Duodenal mucosa (tissue), 2 donors: ENCODE measurements at regions not wholly inside any gene's neighbourhood (a gene's known extent, or its start where the extent isn't known, plus 50 kb on each side); places are given as distances from the start of the nearest gene placed in this dataset.

Experiments
- H3K27ac ChIP-seq: one replicate; pipeline ENCODE4 v1.7.0; 2013; ENCODE audit warnings: low read depth, low read length
- H3K27me3 ChIP-seq, 2 donors: one replicate each; pipeline ENCODE4 v1.7.0; 2013; ENCODE audit warnings: low read length in 2 of 2, control low read depth in 1 of 2; ENCODE audit not compliant: insufficient read depth in 2 of 2, control insufficient read depth in 1 of 2
- H3K36me3 ChIP-seq, 2 donors: one replicate each; pipeline ENCODE4 v1.7.0; 2013; ENCODE audit warnings: low read length in 2 of 2, control low read depth in 1 of 2; ENCODE audit not compliant: insufficient read depth in 2 of 2, control insufficient read depth in 1 of 2
- H3K4me1 ChIP-seq, 2 donors: one replicate each; pipeline ENCODE4 v1.7.0; 2013; ENCODE audit warnings: low read length in 2 of 2, control low read depth in 1 of 2; ENCODE audit not compliant: insufficient read depth in 2 of 2, control insufficient read depth in 1 of 2
- H3K4me3 ChIP-seq, 2 donors: one replicate each; pipeline ENCODE4 v1.7.0; 2013; ENCODE audit warnings: low read length in 2 of 2, low read depth in 1 of 2
- H3K9ac ChIP-seq, 2 donors: one replicate each; pipeline ENCODE4 v1.7.0; 2013; ENCODE audit warnings: low read length in 2 of 2, low read depth in 1 of 2
- H3K9me3 ChIP-seq, 2 donors: one replicate each; pipeline ENCODE4 v1.7.0; 2013; ENCODE audit warnings: low read length in 2 of 2, control low read depth in 1 of 2; ENCODE audit not compliant: control insufficient read depth in 1 of 2

DNA sequence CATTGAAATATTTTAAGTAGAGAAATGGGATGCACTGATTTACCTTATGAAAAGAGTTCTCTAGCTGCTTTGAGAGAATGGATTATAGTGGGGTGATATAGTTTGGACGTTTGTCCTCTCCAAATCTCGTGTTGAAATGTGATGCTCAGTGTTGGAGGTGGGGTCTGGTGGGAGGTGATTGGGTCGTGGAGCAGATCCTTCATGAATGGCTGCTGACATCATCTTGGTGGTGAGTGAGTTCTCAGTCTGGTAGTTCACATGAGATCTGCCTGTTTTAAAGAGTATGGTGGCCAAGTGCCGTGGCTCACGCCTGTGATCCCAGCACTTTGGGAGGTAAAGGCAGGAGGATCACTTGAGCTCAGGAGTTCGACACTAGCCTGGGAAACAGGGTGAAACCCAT lies 58.7 kb upstream of the SH3RF3 start:
- no peak overlapping the region for H3K27ac ChIP-seq
- no peaks in the 10 kb centered on the region for H3K27me3 ChIP-seq
- no peaks in the 10 kb centered on the region for H3K9me3 ChIP-seq
- no peak overlapping the region for H3K9ac ChIP-seq
- H3K4me1 ChIP-seq, result peaks cover 29 to 31% of the 10 kb centered on the region in 2 donors
- no peak overlapping the region for H3K4me3 ChIP-seq
- H3K36me3 ChIP-seq, result no peaks in the 10 kb centered on the region

DNA sequence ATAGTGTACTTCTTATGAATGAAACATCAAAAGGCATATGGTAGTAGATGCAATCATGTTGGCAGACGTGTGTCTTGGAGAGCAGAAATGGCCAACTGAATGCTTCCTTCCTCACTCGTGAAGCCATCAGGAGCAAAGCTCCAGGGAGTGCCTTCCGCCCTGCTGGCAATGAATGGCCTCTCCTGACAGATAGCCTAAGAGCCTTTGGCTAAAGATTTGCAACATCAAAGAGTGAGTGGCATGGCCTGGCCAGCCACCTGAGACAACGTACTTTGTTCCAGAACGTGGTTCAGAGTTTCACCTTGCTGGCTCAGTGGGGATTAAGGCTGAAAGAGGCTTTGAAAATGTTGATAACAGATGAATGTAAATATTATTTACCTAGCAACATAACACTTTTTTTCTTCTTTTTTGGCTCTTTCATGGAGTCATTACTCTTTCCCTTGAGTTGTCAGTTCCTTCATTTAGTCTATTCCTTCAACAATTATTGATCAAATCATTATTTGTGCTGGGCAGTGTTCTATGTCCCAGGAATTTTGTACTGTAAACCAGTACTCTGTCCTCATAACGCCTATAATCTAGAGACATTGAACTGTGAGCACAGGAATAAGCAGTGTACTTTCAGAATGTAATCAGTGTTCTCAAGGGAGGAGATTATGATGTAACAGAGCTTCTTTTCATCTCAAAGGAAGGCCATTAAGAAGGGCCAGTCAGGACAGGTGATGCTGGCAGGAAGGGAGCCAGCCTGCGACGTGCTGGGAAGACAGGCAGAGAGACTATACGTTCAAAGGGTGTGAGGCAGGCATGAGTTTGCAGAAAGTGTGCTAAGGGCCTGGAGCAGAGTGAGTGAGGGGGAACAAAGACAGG lies 59.4 kb upstream of the SH3RF3 start:
- Histone ChIP-seq H3K9ac (no peak overlapping the region), H3K4me1 (peaks cover 35 to 36% of the 10 kb centered on the region in 2 donors), H3K27me3 (no peaks in the 10 kb centered on the region), H3K4me3 (no peak overlapping the region), H3K9me3 (no peaks in the 10 kb centered on the region), H3K27ac (peak overlapping the region; percentile 15), H3K36me3 (no peaks in the 10 kb centered on the region)

DNA sequence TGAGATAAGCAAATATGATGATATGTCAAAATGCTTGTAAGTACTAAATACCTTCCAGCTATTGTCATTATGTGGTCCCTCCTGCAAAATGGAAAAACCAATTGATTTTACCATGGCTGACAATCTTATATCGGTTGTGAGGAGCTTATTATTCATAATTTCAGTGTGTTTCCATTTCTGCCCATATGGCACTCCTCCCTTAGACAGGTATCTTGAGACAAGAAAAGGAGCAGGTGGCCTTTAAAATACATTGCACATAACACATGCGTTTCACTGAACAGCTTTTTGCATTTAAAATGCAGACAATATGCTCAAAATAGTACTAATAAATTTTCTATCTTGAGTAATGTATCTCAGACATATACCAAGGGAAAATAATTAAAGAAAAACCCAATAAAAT lies 60.2 kb upstream of the SH3RF3 start:
- Histone ChIP-seq H3K27ac (no peak overlapping the region), H3K27me3 (no peaks in the 10 kb centered on the region), H3K9me3 (no peaks in the 10 kb centered on the region), H3K4me1 (peaks cover 35 to 38% of the 10 kb centered on the region in 2 donors), H3K9ac (no peak overlapping the region), H3K4me3 (peak overlapping the region in 1 of 2 donors; percentile 7), H3K36me3 (no peaks in the 10 kb centered on the region)

DNA sequence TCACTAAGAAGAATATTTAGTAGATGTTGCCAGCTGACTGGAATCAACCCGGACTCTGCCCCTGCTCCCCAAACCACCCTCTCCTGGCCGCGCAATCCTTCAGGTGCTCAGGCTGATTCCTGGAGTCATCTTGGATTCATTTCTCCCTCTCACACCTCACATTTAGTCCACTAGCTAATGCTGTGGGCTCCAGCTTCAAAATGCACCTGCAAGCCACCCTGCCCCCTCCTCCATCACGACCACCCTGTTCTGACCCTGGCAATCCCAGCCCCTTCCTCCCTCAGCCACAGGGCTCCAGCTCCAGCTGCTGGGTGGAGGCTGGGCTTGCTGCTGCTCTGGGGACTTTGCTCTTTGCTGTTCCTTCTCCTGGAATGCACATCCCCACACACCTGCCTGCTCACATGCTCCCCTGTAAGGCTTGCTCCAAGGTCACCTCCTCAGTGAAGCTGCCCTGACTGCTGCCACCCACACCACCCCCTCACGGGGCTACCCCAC lies 61.3 kb upstream of the SH3RF3 start:
- Histone ChIP-seq H3K36me3 (no peaks in the 10 kb centered on the region), H3K27me3 (no peaks in the 10 kb centered on the region), H3K4me3 (peak overlapping the region; percentile 52 to 55), H3K9ac (peak overlapping the region in 1 of 2 donors; percentile 22), H3K9me3 (no peaks in the 10 kb centered on the region), H3K4me1 (peaks cover 45 to 49% of the 10 kb centered on the region in 2 donors), H3K27ac (no peak overlapping the region)

DNA sequence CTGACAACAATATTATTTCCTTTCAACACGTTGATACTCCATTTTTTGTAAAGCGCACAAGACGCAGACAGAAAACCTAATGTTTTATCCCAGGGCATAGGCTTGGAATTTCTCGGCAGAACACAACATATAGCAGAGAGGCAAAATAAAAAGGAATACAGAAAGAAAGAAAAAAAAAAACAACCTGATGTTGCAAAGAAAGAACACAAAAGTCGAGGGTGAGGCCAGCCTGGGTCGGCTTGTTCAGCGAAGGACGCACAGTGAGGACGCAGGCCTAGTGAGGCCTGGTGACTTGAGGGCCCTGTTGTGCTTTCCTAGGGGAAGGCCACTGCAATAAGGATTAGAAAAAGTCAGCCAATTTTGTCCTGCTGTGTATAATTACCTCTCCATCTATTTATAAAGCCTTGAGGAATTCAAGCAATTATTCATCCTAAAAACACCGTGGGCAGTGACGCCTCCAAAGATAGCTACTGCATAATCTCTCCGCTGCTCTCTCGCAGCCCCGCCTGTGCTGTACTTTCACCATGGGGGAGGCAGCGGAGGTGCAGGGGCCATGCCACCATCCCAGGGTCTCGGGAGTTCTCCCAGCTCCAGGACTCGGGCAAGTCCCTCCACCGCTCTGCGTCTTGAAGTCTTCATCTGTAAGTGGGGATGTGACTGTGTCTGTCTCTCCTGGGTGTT lies 61.9 kb upstream of the SH3RF3 start:
- H3K9ac ChIP-seq, result peak overlapping the region in 1 of 2 donors; percentile 22
- H3K4me3 ChIP-seq, result peak overlapping the region; percentile 52 to 55
- H3K9me3 ChIP-seq, result no peaks in the 10 kb centered on the region

DNA sequence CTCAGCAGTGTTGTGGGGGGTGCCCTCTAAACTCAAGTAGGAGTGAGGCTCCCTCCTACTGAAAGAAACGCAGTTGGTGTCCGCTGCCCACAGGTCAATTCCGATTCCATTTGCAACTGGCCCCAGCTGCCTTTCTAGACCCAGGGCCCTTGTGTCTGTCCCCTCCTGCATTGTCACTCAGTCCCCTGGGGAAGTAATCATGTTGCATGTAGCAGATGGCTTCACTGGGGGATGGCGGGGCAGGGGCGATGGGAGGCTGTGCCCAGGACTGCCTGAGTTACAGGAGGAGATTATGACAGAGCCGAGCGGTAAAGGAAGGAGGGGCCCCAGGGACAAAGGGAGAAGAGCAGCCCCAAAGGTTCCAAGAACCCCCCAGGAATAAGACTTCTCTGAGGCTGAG lies 62.5 kb upstream of the SH3RF3 start:
- no peaks in the 10 kb centered on the region for H3K9me3 ChIP-seq
- H3K4me3 ChIP-seq, result no peak overlapping the region
- H3K27ac ChIP-seq, result no peak overlapping the region
- no peak overlapping the region for H3K9ac ChIP-seq
- no peaks in the 10 kb centered on the region for H3K27me3 ChIP-seq
- H3K36me3 ChIP-seq, result no peaks in the 10 kb centered on the region
- H3K4me1 ChIP-seq, result peaks cover 55 to 60% of the 10 kb centered on the region in 2 donors

More for the DNA sequence above, 61.9 kb upstream of the SH3RF3 start:
- Histone ChIP-seq H3K27ac (peak overlapping the region; percentile 39), H3K36me3 (no peaks in the 10 kb centered on the region), H3K4me1 (peaks cover 50 to 55% of the 10 kb centered on the region in 2 donors), H3K27me3 (no peaks in the 10 kb centered on the region)

DNA sequence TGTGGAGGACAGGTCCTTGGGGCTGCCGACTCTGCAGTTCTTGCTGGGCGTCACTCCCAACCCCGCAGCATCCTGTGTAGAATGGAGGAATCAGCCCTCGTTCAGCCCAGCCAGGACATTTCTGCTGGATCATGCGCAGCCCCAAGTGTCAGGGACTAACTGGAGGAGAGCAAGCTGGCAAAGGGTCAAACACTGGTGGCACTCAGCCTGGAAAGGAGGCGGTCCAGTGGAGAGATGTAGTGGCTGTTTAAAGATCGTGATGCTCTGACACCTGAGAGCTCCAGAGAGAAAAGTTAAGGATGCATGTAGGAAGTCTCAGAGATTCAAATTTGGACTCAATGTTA lies 63.6 kb upstream of the SH3RF3 start:
- no peaks in the 10 kb centered on the region for H3K9me3 ChIP-seq
- no peaks in the 10 kb centered on the region for H3K27me3 ChIP-seq
- H3K27ac ChIP-seq, result no peak overlapping the region
- H3K4me3 ChIP-seq, result no peak overlapping the region
- peaks cover 58 to 68% of the 10 kb centered on the region in 2 donors for H3K4me1 ChIP-seq
- H3K9ac ChIP-seq, result no peak overlapping the region
- no peaks in the 10 kb centered on the region for H3K36me3 ChIP-seq

DNA sequence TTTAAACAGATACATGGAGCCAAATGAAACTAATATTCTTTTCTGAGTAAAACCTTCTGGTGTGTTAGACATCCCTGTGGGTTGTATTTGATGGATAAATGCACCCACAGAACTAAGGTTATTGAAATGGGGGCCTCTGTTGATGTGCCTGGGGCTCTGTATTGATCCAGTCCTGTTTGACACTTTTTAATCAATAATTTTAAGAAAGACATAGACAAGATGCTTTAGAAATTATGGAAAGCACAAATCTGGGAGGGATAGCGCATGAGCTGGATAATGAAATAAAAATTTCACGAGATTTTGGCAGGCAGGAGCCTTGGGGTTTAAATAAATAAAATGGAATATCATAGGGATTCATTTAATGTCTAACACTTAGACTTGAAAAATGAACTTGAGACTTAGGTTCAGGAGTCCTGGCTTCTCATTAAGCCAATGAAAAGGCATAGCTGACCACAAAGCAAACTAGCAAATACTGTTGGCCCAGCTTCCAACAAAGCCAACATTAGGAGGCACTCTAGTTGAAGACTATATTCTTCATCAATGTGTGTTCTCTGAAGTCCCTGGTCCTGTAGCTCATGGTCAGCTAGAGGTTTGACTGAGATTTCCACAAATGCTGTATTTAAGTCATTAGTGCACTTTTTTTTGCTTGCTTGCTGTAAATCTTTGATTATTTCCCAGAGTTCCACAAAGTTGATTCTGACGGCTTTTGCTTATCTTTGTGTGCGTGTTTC lies 64.2 kb upstream of the SH3RF3 start:
- H3K27me3 ChIP-seq, result no peaks in the 10 kb centered on the region
- no peak overlapping the region for H3K4me3 ChIP-seq
- peaks cover 59 to 73% of the 10 kb centered on the region in 2 donors for H3K4me1 ChIP-seq
- H3K9me3 ChIP-seq, result no peaks in the 10 kb centered on the region
- H3K27ac ChIP-seq, result no peak overlapping the region
- H3K36me3 ChIP-seq, result no peaks in the 10 kb centered on the region
- no peak overlapping the region for H3K9ac ChIP-seq

DNA sequence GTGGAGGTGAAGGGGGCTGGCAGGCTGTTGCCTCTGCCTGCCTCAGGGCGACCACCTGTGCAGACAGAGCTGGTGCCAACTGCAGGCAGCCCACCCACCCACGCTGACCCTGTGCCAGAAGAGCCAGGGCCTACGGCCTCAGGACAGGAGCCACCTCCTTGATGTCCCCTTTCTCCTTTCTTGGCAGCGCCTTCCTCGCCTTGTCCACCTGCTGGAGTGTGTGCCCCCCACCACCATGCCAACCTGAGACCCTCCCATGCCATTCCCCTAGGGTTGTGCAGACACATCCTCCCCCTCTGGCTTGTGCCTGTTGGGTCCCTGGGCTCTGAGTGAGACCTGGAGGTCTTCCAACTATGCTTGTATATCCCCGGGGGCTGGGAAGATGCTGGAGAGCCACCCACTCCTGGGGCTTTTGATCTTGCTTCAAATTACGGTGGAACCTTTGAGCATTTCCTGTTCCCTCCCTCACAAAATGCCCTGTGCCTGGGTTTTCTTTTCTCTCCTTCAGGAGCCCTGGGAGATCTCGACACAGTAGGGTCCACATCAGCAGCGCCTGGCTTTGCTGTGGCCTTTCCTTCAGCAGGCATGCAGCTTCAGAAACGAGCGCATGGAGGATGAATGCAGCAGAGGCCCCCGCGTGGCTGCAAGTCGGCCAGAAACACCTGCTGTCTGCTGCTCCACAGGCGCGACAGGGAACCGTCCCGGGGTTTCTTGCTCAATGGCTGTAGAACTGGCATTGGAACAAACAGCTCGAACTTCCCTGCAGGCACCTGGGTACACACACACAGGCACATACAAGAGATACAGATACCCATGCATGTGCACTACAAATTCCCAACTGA lies 65.9 kb upstream of the SH3RF3 start:
- H3K36me3 ChIP-seq, result no peaks in the 10 kb centered on the region
- H3K4me3 ChIP-seq, result no peak overlapping the region
- H3K27me3 ChIP-seq, result no peaks in the 10 kb centered on the region
- H3K9me3 ChIP-seq, result no peaks in the 10 kb centered on the region
- H3K27ac ChIP-seq, result no peak overlapping the region
- H3K9ac ChIP-seq, result no peak overlapping the region
- H3K4me1 ChIP-seq, result peaks cover 50 to 65% of the 10 kb centered on the region in 2 donors
